Fibroblast of skin of scalp (primary cell): ENCODE measurements at regions not wholly inside any gene's neighbourhood (a gene's known extent, or its start where the extent isn't known, plus 50 kb on each side); places are given as distances from the start of the nearest gene placed in this dataset.

Source experiments
- DNase-seq: peaks from one replicate; pipeline ENCODE4 v3.0.0-alpha.2; 2013

DNA sequence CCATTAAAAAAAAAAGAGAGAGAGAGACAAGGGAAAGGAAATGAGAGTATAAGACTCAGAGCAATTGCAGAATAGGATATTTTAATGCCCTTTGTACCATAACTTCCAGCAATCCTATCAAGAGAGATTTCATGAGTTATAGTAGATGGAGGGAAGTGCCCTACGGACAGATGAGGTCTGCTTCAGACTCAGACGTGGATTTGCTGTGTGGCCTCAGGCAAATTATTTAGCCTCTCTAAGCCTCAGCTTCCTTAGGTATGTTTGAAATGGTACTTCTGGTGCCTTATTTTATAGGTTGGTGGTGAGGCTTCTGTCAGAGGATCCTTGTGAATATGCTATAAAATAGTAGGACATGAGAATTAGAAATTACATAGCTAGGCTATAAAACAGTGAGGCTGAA lies 448.2 kb downstream of the EDEM1 start:
- no peak for DNase-seq

DNA sequence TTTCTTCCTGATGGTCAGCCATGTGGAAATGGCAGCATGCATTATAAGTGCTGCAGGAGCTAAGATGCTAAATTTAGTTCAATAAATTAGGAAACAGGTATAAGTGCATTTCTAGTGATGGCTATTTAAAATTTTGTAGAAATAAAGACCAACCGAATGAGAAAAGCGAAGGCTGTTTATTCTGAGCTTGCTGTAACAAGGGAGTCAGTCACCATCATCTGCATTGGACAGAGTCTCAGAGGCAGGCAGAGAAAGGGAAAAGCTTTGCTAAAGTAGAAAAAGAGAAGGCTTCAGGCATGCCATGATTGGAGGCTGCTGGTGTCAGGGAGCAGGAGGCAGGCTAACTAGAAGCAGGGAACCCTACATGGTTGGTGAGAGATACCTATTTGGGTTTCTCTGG lies 451.0 kb downstream of the EDEM1 start:
- DNase-seq, result no peak

DNA sequence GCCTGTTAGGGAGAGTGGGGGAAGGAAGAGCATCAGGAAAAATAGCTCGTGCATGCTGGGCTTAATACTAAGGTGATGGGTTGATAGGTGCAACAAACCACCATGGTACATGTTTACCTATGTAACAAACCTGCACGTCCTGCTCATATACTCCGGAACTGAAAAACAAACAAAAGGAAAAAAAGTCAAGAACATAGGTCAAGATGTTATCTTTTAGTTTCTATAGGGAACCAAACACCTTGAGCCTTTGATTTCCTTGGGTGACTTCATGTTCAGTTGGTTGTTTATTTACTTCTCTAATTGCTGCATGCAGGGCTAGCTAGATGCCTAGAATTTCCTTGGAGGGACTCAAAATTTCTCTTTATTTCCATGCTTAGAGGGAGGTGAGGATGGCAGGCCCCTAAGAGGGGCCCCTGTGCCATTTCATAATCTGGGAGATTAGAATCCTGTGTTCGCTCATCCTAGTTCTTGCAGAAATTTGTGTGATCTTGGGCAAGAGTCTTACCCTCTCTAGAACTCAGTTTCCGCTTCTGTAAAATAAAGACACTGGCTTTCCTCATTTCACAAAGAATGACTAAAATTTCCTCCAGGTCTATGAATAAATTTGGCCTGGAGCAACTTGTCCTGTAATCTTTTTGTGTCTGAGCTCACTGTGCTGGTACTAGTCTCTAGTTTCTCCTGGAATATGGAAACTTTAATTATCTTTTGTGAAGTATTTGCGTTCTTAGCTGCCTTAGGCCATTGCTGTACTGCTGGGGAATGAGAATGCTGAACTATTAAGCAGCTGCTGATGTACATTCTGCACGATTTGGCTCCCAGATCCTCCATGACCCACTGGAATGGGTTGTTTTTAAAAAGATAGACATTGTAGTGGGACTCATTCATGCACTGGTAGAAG lies 457.5 kb downstream of the EDEM1 start:
- DNase-seq, result no peak

DNA sequence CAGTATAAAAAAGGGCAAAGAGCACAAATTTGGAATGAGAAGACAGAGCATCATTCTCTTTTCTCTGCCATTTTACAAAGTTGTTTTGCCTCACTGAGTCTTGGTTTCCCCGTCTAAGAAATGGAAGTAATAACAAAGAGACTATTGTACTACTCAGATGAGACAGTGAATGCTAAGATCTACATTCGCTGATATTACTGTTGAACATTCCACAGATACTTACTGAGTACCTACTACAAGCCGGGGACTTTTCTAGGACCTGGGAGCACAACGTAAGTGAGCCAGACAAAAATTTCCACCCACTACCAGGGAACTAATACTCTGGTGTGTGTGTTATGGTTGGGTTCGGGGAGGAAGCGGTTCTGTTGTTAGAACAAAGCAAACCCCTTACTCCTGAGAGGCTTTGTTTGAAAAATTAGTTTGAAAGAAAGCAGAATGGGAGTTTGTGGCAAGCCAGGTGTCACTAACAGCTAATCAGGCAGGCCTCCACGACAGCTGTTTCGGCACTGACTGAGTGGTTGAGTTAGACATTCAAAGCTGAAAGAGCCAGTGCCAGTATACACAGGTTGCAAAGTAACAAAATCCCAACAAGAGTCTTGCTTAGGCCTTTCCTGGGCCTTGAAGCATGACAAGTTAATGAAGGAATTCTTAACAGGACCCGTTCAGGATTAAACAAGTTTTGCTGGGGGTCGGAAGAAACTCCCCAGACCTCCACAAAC lies 458.3 kb downstream of the EDEM1 start:
- DNase-seq, result no peak

DNA sequence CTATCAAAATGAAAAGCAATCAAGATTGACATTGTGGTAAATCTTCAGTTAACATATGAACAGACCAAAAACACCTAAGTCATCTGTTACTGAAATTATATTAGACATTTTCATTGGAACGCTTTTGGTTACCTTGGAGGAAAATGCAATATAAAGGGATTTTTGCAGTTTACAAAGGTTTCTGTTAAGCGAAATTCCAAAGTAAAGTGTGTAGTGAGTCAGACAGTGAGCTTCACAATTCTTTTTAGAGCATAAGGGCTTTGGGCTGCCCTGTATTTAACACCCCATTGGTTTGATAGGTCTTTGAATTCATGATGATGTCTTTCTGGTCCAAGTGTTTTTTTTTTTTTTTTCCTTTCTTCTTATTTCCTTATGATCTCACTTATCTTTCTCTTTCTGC lies 462.8 kb downstream of the EDEM1 start:
- DNase-seq, result no peak

DNA sequence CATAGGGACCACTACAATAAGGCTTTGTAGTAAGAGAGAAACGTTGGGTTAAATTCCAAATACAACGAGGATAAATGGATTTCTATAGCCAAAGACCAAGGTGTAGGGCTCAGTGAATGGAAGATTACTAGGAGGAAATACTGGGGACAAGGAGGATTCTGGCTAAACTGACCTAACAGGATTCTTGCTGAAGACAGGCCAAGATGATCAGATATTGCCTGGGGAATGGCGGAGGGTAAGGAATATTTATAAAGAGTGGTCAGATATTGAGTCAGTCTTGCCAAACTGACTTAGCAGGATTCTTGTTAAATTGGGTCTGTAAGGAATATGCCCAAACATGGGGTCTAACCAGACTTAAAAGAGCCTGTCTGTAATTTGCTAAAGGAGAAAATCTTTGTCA lies 463.8 kb downstream of the EDEM1 start:
- DNase-seq, result no peak

DNA sequence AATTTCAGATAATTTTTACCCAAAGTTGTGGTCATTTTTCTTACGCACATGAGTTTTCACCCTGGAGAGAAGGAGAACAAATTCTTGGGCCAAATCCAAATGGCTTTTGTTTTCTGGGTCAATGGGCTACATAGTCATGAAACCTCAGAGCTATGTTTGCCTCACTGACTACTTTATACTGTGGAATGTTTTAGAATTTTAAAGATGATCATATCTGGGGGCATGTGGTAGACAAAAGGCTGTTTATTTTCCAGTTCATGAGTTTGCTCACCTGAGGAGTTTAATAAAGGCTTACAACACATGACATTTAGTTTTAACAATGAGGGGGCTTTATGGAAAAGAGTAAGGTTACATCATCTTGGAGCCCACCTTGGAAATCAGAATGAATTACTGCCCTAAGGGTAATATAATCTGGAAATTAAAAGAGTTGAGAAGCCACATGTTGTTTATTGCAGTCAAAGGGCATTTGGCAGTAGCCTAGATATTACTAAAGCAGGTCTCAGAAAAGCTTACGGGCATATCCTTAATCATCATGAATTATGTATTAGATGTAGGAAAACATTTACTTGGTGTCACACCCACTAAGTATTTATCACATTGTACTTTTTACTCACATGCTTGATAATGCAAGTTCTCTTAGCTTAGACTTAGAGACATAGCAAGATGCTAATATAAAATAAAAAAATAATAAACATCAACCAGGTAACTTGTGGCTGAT lies 466.1 kb downstream of the EDEM1 start:
- DNase-seq, result no peak

DNA sequence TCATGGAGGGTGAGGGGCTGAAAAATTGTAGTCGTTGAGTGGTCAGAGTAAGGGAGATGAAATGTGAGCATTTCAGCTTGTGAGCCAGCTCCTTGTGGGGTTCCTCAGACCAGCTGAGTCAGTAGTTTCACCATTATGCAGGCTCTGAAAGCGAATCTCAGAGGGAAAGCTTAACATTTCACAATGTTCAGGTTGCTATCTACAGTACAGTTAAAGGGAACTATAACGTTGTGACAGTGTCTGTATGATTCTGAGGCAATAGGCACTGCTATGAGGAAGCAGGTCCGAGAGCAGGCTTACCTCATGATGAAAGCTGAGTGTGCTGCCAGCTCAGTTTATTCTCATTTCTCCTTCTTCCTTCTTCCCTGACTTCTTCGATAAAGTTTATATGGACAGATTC lies 469.6 kb downstream of the EDEM1 start:
- no peak for DNase-seq

DNA sequence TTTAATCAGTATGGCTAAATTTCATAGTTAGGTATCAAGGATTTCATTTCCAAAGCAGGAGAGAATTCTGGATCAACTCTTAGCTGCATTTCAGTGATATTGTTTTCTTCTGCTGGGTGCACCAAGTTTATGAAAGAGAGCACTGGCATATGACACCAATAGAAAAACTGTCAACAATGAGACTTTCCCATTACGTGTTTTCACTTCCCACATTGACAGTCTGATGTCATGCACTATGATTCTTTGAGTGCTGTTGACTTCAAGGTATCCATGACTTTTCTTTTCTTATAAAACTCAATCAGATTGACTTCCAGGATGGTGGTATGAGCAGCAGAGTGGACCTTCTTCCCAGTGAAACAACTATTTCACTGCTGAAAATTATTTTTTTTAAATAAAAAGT lies 476.1 kb downstream of the EDEM1 start:
- DNase-seq, result no peak

DNA sequence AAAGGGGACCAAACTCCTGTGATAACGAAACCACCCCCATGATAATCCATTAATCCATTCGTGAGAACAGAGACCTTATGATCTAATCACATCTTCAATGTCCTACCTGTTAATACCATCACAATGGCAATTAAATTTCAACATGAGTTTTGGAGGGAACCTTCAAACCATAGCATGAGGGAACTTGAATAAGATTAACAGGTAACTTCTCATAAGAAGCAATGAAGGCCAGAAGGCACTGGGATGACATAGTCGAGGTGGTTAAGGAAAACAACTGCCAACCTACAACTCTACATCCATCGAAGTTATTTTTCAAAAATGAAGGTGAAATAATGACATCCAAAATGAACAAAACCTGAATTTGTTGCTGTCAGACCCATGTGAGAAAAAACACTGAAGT lies 478.9 kb downstream of the EDEM1 start:
- DNase-seq, result no peak

DNA sequence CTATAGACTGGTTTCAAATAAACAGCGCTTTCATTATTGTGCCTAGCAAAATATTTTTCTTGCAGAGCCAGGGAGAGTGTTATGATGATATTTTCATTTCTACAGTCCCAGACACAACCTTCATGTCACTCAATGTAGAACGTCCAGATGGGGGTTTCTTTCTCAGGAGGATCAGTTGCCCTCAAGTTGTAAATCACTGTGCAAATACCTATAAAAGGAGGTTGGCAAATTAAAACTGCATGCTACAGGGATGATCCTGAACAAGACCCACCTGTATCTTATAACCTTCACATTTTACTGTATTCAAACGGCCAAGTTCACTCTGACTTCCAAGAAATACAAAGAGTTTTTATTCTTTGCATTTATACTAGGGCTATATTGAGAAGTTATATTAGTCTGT lies 486.0 kb downstream of the EDEM1 start:
- no peak for DNase-seq

DNA sequence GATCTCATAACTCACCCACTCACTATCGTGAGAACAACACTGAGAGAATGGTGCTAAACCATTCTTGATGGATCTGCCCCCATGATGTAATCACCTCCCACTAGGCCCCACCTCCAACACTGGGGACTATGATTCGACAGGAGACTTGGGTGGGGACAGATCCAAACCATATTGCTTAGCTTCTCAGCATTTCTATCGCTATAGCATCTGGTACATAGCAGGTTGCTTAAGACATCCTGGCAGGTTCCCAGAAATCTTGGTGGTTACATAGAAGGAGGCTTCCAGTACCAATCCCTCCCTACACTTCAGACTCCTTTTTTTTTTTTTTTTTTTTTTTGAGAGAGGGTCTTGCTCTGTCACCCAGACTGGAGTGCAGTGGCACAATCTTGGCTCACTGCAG lies 487.8 kb downstream of the EDEM1 start:
- no peak for DNase-seq

DNA sequence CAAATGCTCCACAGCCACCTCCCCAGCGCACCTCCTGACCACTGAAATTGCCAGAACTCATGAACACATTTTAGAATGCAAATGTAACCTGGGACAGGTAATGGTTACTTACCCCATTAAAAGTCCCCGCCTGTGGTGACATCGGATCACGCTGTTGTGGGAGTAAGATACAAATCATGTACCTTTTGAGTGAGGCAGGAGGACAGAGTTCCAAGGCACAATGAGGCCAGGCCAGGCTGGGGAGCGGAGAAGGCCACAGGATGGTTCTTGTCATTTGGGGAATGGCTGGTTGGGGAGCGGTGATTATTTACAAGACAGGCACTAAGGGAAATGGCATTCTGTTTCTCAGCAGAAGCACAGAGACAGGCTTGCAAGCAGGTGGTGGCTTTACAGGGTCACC lies 490.0 kb downstream of the EDEM1 start:
- DNase-seq, result no peak

DNA sequence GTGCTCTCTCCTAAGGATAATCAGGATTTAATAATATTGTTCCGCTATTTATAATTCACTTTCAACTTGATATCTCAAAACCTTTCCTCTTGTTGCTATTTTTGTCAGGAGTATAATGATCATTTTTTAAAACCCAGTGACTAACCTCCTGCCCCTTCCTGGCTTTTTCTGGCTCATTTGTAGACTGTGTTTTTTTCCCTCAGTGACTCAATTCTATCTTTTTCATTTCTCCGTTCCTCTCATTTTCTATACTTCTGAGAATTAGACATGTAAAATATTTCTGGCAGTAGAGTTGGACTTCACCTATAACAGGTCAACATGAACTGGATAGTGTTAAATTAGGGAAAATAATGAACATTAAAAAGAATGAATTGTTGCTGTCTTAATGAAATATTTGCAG lies 490.7 kb downstream of the EDEM1 start:
- DNase-seq, result no peak

DNA sequence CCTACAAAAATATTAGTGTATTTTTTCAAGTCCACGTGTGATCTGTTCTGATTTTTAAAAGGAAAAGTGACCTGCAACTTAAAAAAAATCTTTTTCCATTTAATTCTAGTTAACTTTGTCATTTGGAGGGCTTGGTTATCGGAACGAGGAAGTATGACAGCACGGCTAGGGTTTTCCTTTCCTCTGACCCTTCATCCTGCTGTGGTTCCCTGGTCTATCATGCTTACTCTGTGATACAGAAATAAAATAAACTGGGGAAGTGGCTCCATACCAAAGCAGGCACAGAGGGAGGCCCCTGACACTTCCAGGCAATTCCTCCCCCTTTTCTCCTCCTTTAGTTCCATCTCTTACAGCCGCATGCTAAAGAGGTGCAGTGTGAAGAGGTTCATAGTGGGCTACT lies 491.3 kb downstream of the EDEM1 start:
- no peak for DNase-seq

DNA sequence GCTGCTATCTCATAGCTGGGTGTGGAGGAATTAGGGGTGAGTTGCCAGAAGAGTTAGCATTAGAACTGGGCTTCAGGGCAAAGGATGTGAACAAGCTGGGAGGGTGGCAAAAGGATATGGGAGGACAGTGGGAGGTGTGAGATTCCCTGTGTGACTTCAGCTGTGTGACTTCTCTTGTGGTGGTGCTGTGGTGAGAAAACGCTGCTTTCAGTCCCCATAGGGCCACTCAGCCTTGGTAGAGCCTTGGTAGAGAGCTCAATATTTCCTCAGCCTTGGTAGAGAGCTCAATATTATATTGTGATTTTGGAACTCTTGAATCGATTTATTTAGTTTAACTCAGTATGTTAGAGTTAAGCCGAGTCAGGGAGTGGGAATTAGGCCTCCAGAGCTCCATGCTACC lies 499.7 kb downstream of the EDEM1 start:
- no peak for DNase-seq

DNA sequence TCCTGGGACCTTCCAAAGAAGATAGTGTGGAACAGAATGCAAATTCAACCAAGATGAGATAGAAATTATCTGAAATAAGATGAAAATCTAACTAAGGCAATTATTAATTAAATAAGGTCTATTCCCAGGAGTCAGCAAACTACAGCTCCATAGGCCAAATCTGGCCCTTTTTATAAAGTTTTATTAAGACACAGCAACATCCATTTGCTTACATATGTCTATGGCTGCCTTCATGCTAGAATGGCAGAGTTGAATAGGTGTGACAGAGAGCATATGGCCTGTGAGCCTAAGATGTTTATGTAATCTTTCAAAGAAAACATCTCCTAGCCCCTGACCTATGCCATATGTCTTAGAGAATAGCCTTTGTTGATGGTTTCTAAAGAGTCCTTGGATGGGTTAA lies 503.0 kb downstream of the EDEM1 start:
- DNase-seq, result no peak

DNA sequence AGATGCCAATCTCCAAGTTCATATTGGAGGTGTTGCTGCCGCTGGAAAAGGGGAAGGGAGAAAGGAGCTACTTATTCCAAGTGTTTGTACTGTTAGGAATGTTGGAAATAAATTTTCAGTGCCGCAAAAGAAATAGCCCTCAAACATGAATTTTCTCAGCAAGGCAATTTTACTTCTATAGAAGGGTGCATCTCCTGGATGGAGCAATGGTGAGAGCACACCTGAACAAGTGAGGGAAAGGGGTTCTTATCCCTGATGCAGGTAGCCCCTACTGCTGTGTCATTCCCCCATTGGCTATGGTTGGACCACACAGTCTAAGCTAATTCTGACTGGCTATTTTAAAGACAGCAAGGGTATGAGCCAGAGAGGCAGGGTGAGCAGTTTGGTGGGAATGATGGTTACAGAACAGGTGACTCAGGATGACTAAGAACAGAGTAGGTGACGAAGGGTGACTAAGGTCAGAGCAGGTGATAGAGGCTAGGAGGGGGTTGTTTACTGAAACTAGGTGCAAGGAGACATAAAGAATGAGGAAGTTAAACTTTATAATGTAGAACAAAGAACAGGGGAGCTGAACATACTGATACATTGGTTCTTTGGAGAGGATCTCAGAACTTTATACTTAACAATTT lies 503.5 kb downstream of the EDEM1 start:
- no peak for DNase-seq

DNA sequence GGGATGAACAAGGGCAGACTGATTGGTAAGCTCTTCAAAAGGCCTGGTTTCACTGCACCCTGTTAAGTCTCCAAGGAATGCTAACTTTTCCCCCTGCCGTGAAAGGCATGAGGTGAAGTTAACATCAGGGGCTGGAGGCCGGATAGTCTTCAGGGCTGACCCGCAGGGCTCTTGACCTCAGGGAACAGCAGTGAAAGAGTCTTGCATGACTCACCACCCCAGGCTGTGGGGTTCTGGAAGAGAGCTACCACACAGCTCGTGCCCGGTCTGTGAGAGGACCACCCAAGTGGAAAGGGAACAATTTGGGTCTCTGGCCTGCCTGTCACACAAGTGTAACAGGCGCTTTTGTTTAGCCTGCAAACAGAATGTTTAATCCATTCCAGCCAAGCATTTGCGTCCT lies 504.9 kb downstream of the EDEM1 start:
- DNase-seq, result no peak

DNA sequence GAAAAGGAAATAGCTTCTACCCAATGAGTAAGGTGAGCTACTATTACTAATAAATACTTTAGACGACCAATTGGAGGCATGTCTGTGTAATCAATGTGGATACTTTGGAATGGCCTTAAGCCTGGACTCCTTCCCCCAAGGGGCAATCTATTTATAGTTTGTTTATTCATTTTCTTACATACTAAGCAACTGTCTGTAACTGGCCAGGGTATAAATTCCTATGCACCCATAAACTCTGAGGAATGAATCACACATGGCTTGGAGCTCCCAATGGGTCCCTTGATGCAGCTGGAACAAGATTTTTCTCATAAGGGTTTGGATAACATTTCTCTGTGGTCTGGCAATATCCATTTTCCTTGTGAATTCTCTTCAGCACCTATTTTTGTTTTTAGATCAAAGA lies 506.8 kb downstream of the EDEM1 start:
- DNase-seq, result no peak

DNA sequence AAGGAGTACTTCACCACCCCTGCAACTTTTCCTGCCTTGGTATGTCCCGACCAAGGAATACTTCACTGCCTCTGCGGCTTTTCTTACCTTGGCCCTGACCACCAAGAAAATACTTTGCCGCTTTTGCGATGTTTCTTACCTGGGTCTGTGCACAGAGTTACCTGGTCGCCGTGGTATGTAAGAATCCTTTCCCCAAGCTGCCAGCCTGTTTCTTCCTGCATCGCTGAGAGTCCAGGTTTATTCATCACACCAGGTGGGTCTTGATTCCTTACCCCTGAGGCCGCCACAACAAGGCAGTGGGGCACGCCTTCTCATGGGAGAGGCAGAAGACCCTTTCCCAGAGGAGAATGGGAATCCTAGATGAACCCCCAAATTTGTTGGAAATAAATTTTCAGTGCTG lies 511.3 kb downstream of the EDEM1 start:
- DNase-seq, result no peak

DNA sequence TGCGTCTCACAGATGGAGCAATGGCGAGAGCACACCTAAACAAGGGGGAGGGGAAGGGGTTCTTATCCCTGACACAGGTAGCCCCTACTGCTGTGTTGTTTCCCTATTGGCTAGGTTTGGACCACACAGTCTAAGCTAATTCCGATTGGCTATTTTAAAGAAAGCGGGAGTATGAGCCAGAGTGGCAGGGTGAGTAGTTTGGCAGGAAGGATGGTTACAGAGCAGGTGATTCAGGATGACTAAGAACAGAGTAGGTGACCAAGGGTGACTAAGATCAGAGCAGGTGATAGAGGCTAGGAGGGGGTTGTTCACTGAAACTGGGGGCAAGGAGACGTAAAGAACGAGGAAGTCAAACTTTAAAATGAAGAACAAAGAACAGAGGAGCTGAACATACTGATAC lies 511.8 kb downstream of the EDEM1 start:
- no peak for DNase-seq

DNA sequence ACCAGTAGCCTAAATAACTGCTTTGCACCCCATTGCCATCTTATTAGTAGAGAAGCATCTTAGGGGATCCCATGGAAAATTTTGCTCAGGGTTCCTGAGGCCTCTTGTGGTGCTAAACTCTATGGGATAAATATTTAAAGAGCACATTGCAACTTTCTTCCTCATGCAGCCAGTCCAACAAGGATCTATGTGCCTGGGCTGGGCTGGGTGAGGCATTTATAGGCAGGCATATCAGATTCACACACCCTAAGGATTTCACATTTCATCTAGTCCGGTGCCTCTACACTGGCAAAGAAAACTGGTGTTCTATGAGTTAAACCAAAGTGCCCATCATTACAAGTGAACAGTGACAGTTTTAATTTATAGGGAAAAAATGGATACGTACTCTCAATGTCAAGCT lies 512.3 kb downstream of the EDEM1 start:
- DNase-seq, result no peak
